Activated T-helper 1 cell treated with anti-CD3 and anti-CD28 coated beads, Interleukin-12 subunit alpha, Interleukin-12 subunit beta, Interleukin-2, Interleukin-4 antibody, amounts not matched to agents 30 ng/mL and 10 ng/mL and 1 ng/mL, durations not matched to agents 14 hours and 24 hours and 36 hours (primary cell): ENCODE measurements at regions not wholly inside any gene's neighbourhood (a gene's known extent, or its start where the extent isn't known, plus 50 kb on each side); places are given as distances from the start of the nearest gene placed in this dataset.

Experiments used
- DNase-seq: peaks from one replicate; pipeline ENCODE4 v3.0.0; 2021; ENCODE audit warnings: low spot score
- H3K27ac Mint-ChIP-seq: one replicate; pipeline ENCODE4 v1.8.0; 2021; ENCODE audit warnings: mild to moderate bottlenecking, mixed read lengths
- H3K27me3 Mint-ChIP-seq: one replicate; pipeline ENCODE4 v1.8.0; 2022; ENCODE audit warnings: mild to moderate bottlenecking, moderate library complexity, mixed read lengths; ENCODE audit not compliant: insufficient read depth
- H3K36me3 Mint-ChIP-seq: one replicate; pipeline ENCODE4 v1.8.0; 2021; ENCODE audit warnings: low read depth, mixed read lengths
- H3K4me1 Mint-ChIP-seq: one replicate; pipeline ENCODE4 v1.8.0; 2021; ENCODE audit warnings: low read depth, mixed read lengths
- H3K4me3 Mint-ChIP-seq: one replicate; pipeline ENCODE4 v1.8.0; 2021; ENCODE audit warnings: mild to moderate bottlenecking, moderate library complexity, mixed read lengths
- H3K9me3 Mint-ChIP-seq: one replicate; pipeline ENCODE4 v1.8.0; 2021; ENCODE audit warnings: mixed read lengths
- intact Hi-C: fragments of 100-400 bp; cut with micrococcal nuclease; formaldehyde crosslinking; loops from one replicate; pipeline ENCODE4 v1.15.1; 2024

- intact Hi-C loops, result no loop called here
- no peak for DNase-seq
- no peaks in the 10 kb centered on the region for H3K4me1 Mint-ChIP-seq
- H3K27ac Mint-ChIP-seq, result no peak overlapping the region
- no peaks in the 10 kb centered on the region for H3K36me3 Mint-ChIP-seq
- no peaks in the 10 kb centered on the region for H3K9me3 Mint-ChIP-seq
- H3K4me3 Mint-ChIP-seq, result no peak overlapping the region
- H3K27me3 Mint-ChIP-seq, result peaks cover 6% of the 10 kb centered on the region
Observed at GRCh38 chr1:60895701-60896100, 186.7 kb upstream of the NFIA start.

GRCh38 chr1:60895252-60895651, 187.1 kb upstream of the NFIA start:
- H3K36me3 Mint-ChIP-seq, result no peaks in the 10 kb centered on the region

GRCh38 chr1:60894741-60895140, 187.6 kb upstream of the NFIA start:
- Mint-ChIP-seq H3K9me3 (no peaks in the 10 kb centered on the region), H3K27me3 (peaks cover 6% of the 10 kb centered on the region), H3K4me3 (no peak overlapping the region), H3K27ac (no peak overlapping the region), H3K4me1 (no peaks in the 10 kb centered on the region), H3K36me3 (no peaks in the 10 kb centered on the region)
- no peak for DNase-seq
- intact Hi-C loops, result no loop called here

More at GRCh38 chr1:60895252-60895651, 187.1 kb upstream of the NFIA start:
- no peaks in the 10 kb centered on the region for H3K9me3 Mint-ChIP-seq
- no peaks in the 10 kb centered on the region for H3K4me1 Mint-ChIP-seq
- H3K4me3 Mint-ChIP-seq, result no peak overlapping the region
- intact Hi-C loops, result no loop called here
- no peak for DNase-seq
- no peak overlapping the region for H3K27ac Mint-ChIP-seq
- peaks cover 6% of the 10 kb centered on the region for H3K27me3 Mint-ChIP-seq

GRCh38 chr1:60894130-60894529, 188.2 kb upstream of the NFIA start:
- H3K27ac Mint-ChIP-seq, result no peak overlapping the region
- no peak overlapping the region for H3K4me3 Mint-ChIP-seq
- H3K9me3 Mint-ChIP-seq, result no peaks in the 10 kb centered on the region
- DNase-seq, result no peak
- H3K4me1 Mint-ChIP-seq, result no peaks in the 10 kb centered on the region
- no peaks in the 10 kb centered on the region for H3K36me3 Mint-ChIP-seq
- intact Hi-C loops, result no loop called here
- H3K27me3 Mint-ChIP-seq, result peaks cover 6% of the 10 kb centered on the region

GRCh38 chr1:60893136-60893930, 189.0 kb upstream of the NFIA start:
- Mint-ChIP-seq H3K36me3 (no peaks in the 10 kb centered on the region), H3K4me3 (no peak overlapping the region), H3K27me3 (peaks cover 6% of the 10 kb centered on the region), H3K9me3 (no peaks in the 10 kb centered on the region), H3K4me1 (no peaks in the 10 kb centered on the region), H3K27ac (no peak overlapping the region)
- DNase-seq, result no peak
- intact Hi-C loops, result no loop called here

GRCh38 chr1:60891765-60892164, 190.6 kb upstream of the NFIA start:
- Mint-ChIP-seq H3K9me3 (no peaks in the 10 kb centered on the region), H3K36me3 (no peaks in the 10 kb centered on the region), H3K27ac (no peak overlapping the region), H3K4me1 (no peaks in the 10 kb centered on the region), H3K27me3 (peaks cover 10% of the 10 kb centered on the region), H3K4me3 (no peak overlapping the region)
- no peak for DNase-seq
- intact Hi-C loops, result no loop called here

GRCh38 chr1:60891281-60891680, 191.1 kb upstream of the NFIA start:
- H3K27ac Mint-ChIP-seq, result no peak overlapping the region

GRCh38 chr1:60890664-60891063, 191.7 kb upstream of the NFIA start:
- no peaks in the 10 kb centered on the region for H3K9me3 Mint-ChIP-seq
- H3K4me1 Mint-ChIP-seq, result no peaks in the 10 kb centered on the region
- DNase-seq, result no peak
- no peaks in the 10 kb centered on the region for H3K36me3 Mint-ChIP-seq
- no peak overlapping the region for H3K27ac Mint-ChIP-seq
- no peak overlapping the region for H3K4me3 Mint-ChIP-seq
- peaks cover 13% of the 10 kb centered on the region for H3K27me3 Mint-ChIP-seq
- intact Hi-C loops, result no loop called here

More at GRCh38 chr1:60891281-60891680, 191.1 kb upstream of the NFIA start:
- no peak overlapping the region for H3K4me3 Mint-ChIP-seq
- H3K9me3 Mint-ChIP-seq, result no peaks in the 10 kb centered on the region
- no peaks in the 10 kb centered on the region for H3K4me1 Mint-ChIP-seq
- intact Hi-C loops, result no loop called here
- no peak for DNase-seq
- H3K27me3 Mint-ChIP-seq, result peaks cover 11% of the 10 kb centered on the region
- H3K36me3 Mint-ChIP-seq, result no peaks in the 10 kb centered on the region

- Mint-ChIP-seq H3K36me3 (no peaks in the 10 kb centered on the region), H3K4me3 (no peak overlapping the region), H3K27ac (no peak overlapping the region), H3K27me3 (peaks cover 15% of the 10 kb centered on the region), H3K4me1 (no peaks in the 10 kb centered on the region), H3K9me3 (no peaks in the 10 kb centered on the region)
- intact Hi-C loops, result no loop called here
- no peak for DNase-seq
Observed at GRCh38 chr1:60889709-60890108, 192.7 kb upstream of the NFIA start.

GRCh38 chr1:60888126-60888525, 194.2 kb upstream of the NFIA start:
- no peaks in the 10 kb centered on the region for H3K4me1 Mint-ChIP-seq
- peaks cover 15% of the 10 kb centered on the region for H3K27me3 Mint-ChIP-seq
- no peak for DNase-seq
- no peak overlapping the region for H3K4me3 Mint-ChIP-seq
- no peaks in the 10 kb centered on the region for H3K36me3 Mint-ChIP-seq
- H3K9me3 Mint-ChIP-seq, result no peaks in the 10 kb centered on the region
- intact Hi-C loops, result no loop called here
- H3K27ac Mint-ChIP-seq, result no peak overlapping the region

GRCh38 chr1:60886793-60887331, 195.5 kb upstream of the NFIA start:
- Mint-ChIP-seq H3K9me3 (no peaks in the 10 kb centered on the region), H3K4me3 (no peak overlapping the region), H3K4me1 (no peaks in the 10 kb centered on the region), H3K27ac (no peak overlapping the region), H3K27me3 (peaks cover 12% of the 10 kb centered on the region), H3K36me3 (no peaks in the 10 kb centered on the region)
- DNase-seq, result no peak
- intact Hi-C loops, result no loop called here

GRCh38 chr1:60886090-60886489, 196.3 kb upstream of the NFIA start:
- intact Hi-C loops, result no loop called here
- no peak for DNase-seq
- no peak overlapping the region for H3K4me3 Mint-ChIP-seq

GRCh38 chr1:60880202-60880601, 202.2 kb upstream of the NFIA start:
- intact Hi-C loops, result no loop called here
- Mint-ChIP-seq H3K4me1 (no peaks in the 10 kb centered on the region), H3K27ac (no peak overlapping the region), H3K9me3 (no peaks in the 10 kb centered on the region), H3K4me3 (no peak overlapping the region), H3K36me3 (no peaks in the 10 kb centered on the region), H3K27me3 (peaks cover 12% of the 10 kb centered on the region)
- DNase-seq, result no peak

More at GRCh38 chr1:60886090-60886489, 196.3 kb upstream of the NFIA start:
- H3K4me1 Mint-ChIP-seq, result no peaks in the 10 kb centered on the region
- peaks cover 19% of the 10 kb centered on the region for H3K27me3 Mint-ChIP-seq
- H3K9me3 Mint-ChIP-seq, result no peaks in the 10 kb centered on the region
- no peak overlapping the region for H3K27ac Mint-ChIP-seq
- H3K36me3 Mint-ChIP-seq, result no peaks in the 10 kb centered on the region
